GM23338 (cell line): ENCODE measurements at regions not wholly inside any gene's neighbourhood (a gene's known extent, or its start where the extent isn't known, plus 50 kb on each side); places are given as distances from the start of the nearest gene placed in this dataset.

ENCODE experiments used
- ATAC-seq: fragments of 200-7000 bp; cut with Tn5 transposase; 3 replicates; pipeline ENCODE4 v1.9.1; 2020
- DNase-seq: peaks from one replicate; pipeline ENCODE4 v3.0.0-alpha.2; 2015; ENCODE audit warnings: low spot score
- H2AFZ ChIP-seq: fragments of 200-600 bp; sonication (generic); 2 replicates; pipeline ENCODE4 v1.8.0; 2016; ENCODE audit warnings: antibody characterized with exemption, mild to moderate bottlenecking, moderate library complexity
- H3F3A ChIP-seq: fragments of 200-600 bp; sonication (generic); replicated peaks from 2 replicates; pipeline ENCODE4 v1.8.0; 2017; ENCODE audit warnings: antibody characterized with exemption, mixed run types, low read depth
- H3K27ac ChIP-seq: fragments of 200-600 bp; sonication (generic); 2 replicates; pipeline ENCODE4 v1.6.1; 2016; ENCODE audit warnings: low read depth
- H3K27me3 ChIP-seq: fragments of 200-600 bp; sonication (generic); 2 replicates; pipeline ENCODE4 v1.8.0; 2016; ENCODE audit warnings: mild to moderate bottlenecking, mixed run types, moderate library complexity; ENCODE audit not compliant: insufficient read depth
- H3K36me3 ChIP-seq: fragments of 200-600 bp; sonication (generic); 2 replicates; pipeline ENCODE4 v1.8.0; 2016; ENCODE audit warnings: mild to moderate bottlenecking; ENCODE audit not compliant: insufficient read depth
- H3K4me1 ChIP-seq: fragments of 200-600 bp; sonication (generic); 2 replicates; pipeline ENCODE4 v1.8.0; 2016; ENCODE audit warnings: mild to moderate bottlenecking, moderate library complexity; ENCODE audit not compliant: insufficient read depth
- H3K4me2 ChIP-seq: fragments of 200-600 bp; sonication (generic); 2 replicates; pipeline ENCODE4 v1.7.1; 2017; ENCODE audit warnings: mixed run types
- H3K4me3 ChIP-seq: fragments of 200-600 bp; sonication (generic); 2 replicates; pipeline ENCODE4 v1.6.1; 2016; ENCODE audit warnings: mixed run types
- H3K79me2 ChIP-seq: fragments of 200-600 bp; sonication (generic); replicated peaks from 2 replicates; pipeline ENCODE4 v1.8.0; 2017; ENCODE audit warnings: mild to moderate bottlenecking; ENCODE audit not compliant: insufficient read depth
- H3K9me2 ChIP-seq: fragments of 200-600 bp; sonication (generic); 2 replicates; pipeline ENCODE4 v1.8.0; 2017; ENCODE audit not compliant: insufficient read depth
- H4K20me1 ChIP-seq: fragments of 200-600 bp; sonication (generic); replicated peaks from 2 replicates; pipeline ENCODE4 v1.8.0; 2017; ENCODE audit warnings: mild to moderate bottlenecking; ENCODE audit not compliant: insufficient read depth
- H3K27ac Mint-ChIP-seq: 2 replicates; pipeline ENCODE4 v1.8.0; 2020; ENCODE audit warnings: inconsistent platforms, mild to moderate bottlenecking, moderate library complexity, mixed read lengths
- H3K27me3 Mint-ChIP-seq: 3 replicates; pipeline ENCODE4 v1.8.0; 2022; ENCODE audit warnings: low read depth, mild to moderate bottlenecking, moderate library complexity, mixed read lengths, inconsistent platforms; ENCODE audit not compliant: insufficient read depth, poor library complexity
- H3K36me3 Mint-ChIP-seq: 3 replicates; pipeline ENCODE4 v1.8.0; 2021; ENCODE audit warnings: low read depth, mild to moderate bottlenecking, inconsistent platforms, moderate library complexity, mixed read lengths
- H3K4me1 Mint-ChIP-seq: 3 replicates; pipeline ENCODE4 v1.8.0; 2020; ENCODE audit warnings: mild to moderate bottlenecking, inconsistent platforms, mixed read lengths
- H3K4me3 Mint-ChIP-seq: 3 replicates; pipeline ENCODE4 v1.8.0; 2021; ENCODE audit warnings: moderate library complexity, mild to moderate bottlenecking, inconsistent platforms, mixed read lengths
- H3K9me3 Mint-ChIP-seq: 3 replicates; pipeline ENCODE4 v1.8.0; 2020; ENCODE audit warnings: moderate library complexity, mild to moderate bottlenecking, inconsistent platforms, mixed read lengths
- CREB1 ChIP-seq: fragments of 250-450 bp; sonication (Bioruptor Pico); IDR thresholded peaks from 2 replicates; pipeline ENCODE4 v1.5.0; 2020; ENCODE audit warnings: low read depth, mild to moderate bottlenecking, moderate library complexity
- ETS1 ChIP-seq: IDR thresholded peaks from 2 replicates; pipeline ENCODE4 v1.6.1; 2016; ENCODE audit warnings: antibody characterized with exemption
- EZH2 ChIP-seq: fragments of 200-600 bp; sonication (generic); IDR thresholded peaks from one replicate; pipeline ENCODE4 v1.8.0; 2017; ENCODE audit warnings: antibody characterized with exemption, mild to moderate bottlenecking, low read depth; ENCODE audit not compliant: unreplicated experiment
- EZH2phosphoT487 ChIP-seq: fragments of 200-600 bp; sonication (generic); IDR thresholded peaks from one replicate; pipeline ENCODE4 v1.8.1; 2018; ENCODE audit warnings: antibody characterized with exemption; ENCODE audit not compliant: unreplicated experiment
- JUNB ChIP-seq: IDR thresholded peaks from one replicate; pipeline ENCODE4 v1.6.1; 2016; ENCODE audit warnings: antibody characterized with exemption; ENCODE audit not compliant: unreplicated experiment
- NANOG ChIP-seq: IDR thresholded peaks from 2 replicates; pipeline ENCODE4 v1.6.1; 2016; ENCODE audit warnings: antibody characterized with exemption, borderline replicate concordance
- POLR2AphosphoS5 ChIP-seq: IDR thresholded peaks from 2 replicates; pipeline ENCODE4 v1.6.1; 2016; ENCODE audit warnings: antibody characterized with exemption, low read depth
- STAT1 ChIP-seq: IDR thresholded peaks from one replicate; pipeline ENCODE4 v1.6.1; 2016; ENCODE audit warnings: antibody characterized with exemption; ENCODE audit not compliant: unreplicated experiment
- ZNF331 ChIP-seq: fragments of 250-450 bp; sonication (Bioruptor Pico); IDR thresholded peaks from 2 replicates; pipeline ENCODE4 v1.5.0; 2020; ENCODE audit warnings: low read depth, mild to moderate bottlenecking, moderate library complexity
- ZNF462 ChIP-seq: fragments of 250-450 bp; sonication (Bioruptor Pico); IDR thresholded peaks from 2 replicates; pipeline ENCODE4 v1.5.0; 2020; ENCODE audit warnings: mild to moderate bottlenecking, moderate library complexity

- TF ChIP-seq ZNF462 (CRISPR knock-in tag) (no peak), EZH2phosphoT487 (no peak), POLR2AphosphoS5 (no peak), NANOG (no peak), JUNB (no peak), ETS1 (no peak), CREB1 (no peak), EZH2 (no peak), ZNF331 (no peak), STAT1 (no peak)
Measured at GRCh38 chr12:106003297-106003696, 135.5 kb downstream of the NUAK1 start (continued).

GRCh38 chr12:106004289-106004688 is 134.5 kb downstream of the NUAK1 start:
- ATAC-seq (no peak), DNase-seq (no peak)
- H3K4me1 ChIP-seq: 0 out of 2 replicates have a peak, but pooled peaks cover 3% of the 10 kb centered on the region
- H3K4me2 ChIP-seq: no peak overlapping the region
- Mint-ChIP-seq H3K9me3 (peaks cover 13% of the 10 kb centered on the region), H3K36me3 (peaks cover 2% of the 10 kb centered on the region; the same call in 2 of the 3 replicates), H3K4me1 (peaks cover 13% of the 10 kb centered on the region), H3K4me3 (no peak overlapping the region), H3K27me3 (peaks cover 1% of the 10 kb centered on the region), H3K27ac (no peak overlapping the region)
- H3K4me3 ChIP-seq: no peak overlapping the region
- H3K27me3 ChIP-seq: no peaks in the 10 kb centered on the region
- no peaks in the 10 kb centered on the region for H3K79me2 ChIP-seq
- H3F3A ChIP-seq: no peaks in the 10 kb centered on the region
- H4K20me1 ChIP-seq: no peaks in the 10 kb centered on the region
- H2AFZ ChIP-seq: no peak overlapping the region
- no peaks in the 10 kb centered on the region for H3K36me3 ChIP-seq
- no peak overlapping the region for H3K27ac ChIP-seq
- no peaks in the 10 kb centered on the region for H3K9me2 ChIP-seq
- TF ChIP-seq ZNF462 (CRISPR knock-in tag): no peak
